H7 (cell line): ENCODE measurements at regions not wholly inside any gene's neighbourhood (a gene's known extent, or its start where the extent isn't known, plus 50 kb on each side); places are given as distances from the start of the nearest gene placed in this dataset.
"Not testable (repeated sequence)": the region's sequence is repeated elsewhere in the genome, so short reads cannot be mapped to it uniquely, and the experiment has no call there.

Experiments used
- DNase-seq: peaks from one replicate; pipeline ENCODE4 v3.0.0; 2012
- H3K27me3 ChIP-seq: 2 replicates; pipeline ENCODE4 v1.6.0; 2011; ENCODE audit warnings: mild to moderate bottlenecking, low read length; ENCODE audit not compliant: control insufficient read depth, insufficient read depth
- H3K36me3 ChIP-seq: replicated peaks from 2 replicates; pipeline ENCODE4 v1.5.1; 2011; ENCODE audit warnings: low read length; ENCODE audit not compliant: control insufficient read depth, insufficient read depth
- H3K4me3 ChIP-seq: 2 replicates; pipeline ENCODE4 v1.5.1; 2011; ENCODE audit warnings: low read depth, mild to moderate bottlenecking, control low read depth, low read length, moderate library complexity; ENCODE audit not compliant: insufficient read depth

DNA sequence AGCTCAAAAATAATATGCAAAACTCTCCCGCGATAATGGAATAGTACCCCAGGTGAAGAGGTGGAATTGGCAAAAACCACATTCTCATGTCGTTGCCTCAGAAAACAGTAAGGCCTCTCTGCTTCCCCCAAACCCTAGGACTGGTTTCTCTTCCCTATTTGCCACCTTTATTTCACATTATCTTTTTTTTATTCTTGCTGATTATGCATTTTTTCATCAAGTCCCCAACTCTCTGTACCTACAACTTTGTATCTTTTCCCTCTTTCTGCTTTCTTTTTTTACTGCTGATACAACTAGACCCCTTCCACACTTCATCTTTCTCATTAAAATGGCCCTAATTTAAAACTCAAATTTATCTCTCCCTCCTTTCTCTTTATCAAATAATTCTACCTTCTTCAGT is 1472.2 kb downstream of the SUCLG1 start:
- no peak for DNase-seq
- no peaks in the 10 kb centered on the region for H3K36me3 ChIP-seq
- no peak overlapping the region for H3K4me3 ChIP-seq
- no peaks in the 10 kb centered on the region for H3K27me3 ChIP-seq

DNA sequence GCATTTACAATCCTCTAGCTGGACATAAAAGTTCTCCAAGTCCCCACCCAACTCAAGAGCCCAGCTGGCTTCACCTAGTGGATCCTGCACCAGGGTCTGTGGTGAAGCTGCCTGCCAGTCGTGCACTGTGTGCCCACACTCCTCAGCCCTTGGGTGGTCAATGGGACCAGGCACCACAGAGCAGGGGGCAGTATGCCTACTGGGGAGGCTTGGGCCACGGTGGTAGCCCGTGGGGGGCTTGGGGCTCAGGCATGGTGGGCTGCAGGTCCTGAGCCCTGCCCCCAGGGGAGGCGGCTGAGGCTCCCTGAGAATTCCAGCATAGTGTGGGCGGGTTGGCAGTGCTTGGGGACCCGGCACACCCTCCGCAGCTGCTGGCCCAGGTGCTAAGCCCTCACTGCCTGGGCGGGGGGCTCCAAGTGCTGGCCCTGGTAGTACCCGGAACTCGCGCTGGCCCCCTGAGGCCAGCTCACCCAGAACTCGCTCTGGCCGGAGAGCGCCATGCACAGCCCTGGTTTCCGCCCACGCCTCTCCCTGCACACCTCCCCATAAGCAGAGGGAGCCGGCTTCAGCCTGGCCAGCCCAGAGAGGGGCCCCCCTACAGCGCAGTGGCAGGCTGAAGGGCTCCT is 1473.4 kb downstream of the SUCLG1 start:
- H3K4me3 ChIP-seq = no peak overlapping the region
- no peaks in the 10 kb centered on the region for H3K36me3 ChIP-seq
- DNase-seq = no peak

GRCh38 chr2:82968358-82968757 is 1490.7 kb downstream of the SUCLG1 start:
- Histone ChIP-seq H3K4me3 (no peak overlapping the region), H3K27me3 (no peaks in the 10 kb centered on the region), H3K36me3 (no peaks in the 10 kb centered on the region)
- DNase-seq = no peak

More for the DNA sequence above, 1473.4 kb downstream of the SUCLG1 start:
- no peaks in the 10 kb centered on the region for H3K27me3 ChIP-seq

GRCh38 chr2:82964341-82964740 is 1494.7 kb downstream of the SUCLG1 start:
- H3K4me3 ChIP-seq = no peak overlapping the region
- no peaks in the 10 kb centered on the region for H3K27me3 ChIP-seq
- H3K36me3 ChIP-seq = no peaks in the 10 kb centered on the region
- DNase-seq = no peak

DNA sequence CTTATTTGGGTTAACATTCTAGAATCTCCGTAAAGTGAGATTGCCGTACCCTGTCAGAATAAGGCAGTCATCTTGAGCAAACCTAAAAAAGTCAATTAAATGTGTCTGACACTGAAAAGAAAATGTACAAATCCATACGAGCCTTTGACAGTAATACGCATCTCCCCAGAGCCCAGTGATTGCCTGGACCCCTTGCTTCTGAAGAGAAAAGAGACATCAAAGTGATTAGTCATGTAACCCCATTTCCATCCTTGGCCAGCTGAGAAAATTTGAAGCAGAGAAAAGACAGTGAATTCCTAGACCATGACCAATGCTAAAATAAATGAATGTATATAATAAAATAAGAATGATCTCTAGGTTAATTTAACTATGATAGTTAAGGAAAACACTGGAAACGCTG is 1499.4 kb downstream of the SUCLG1 start:
- H3K27me3 ChIP-seq = no peaks in the 10 kb centered on the region
- no peak overlapping the region for H3K4me3 ChIP-seq
- H3K36me3 ChIP-seq = no peaks in the 10 kb centered on the region
- DNase-seq = no peak

DNA sequence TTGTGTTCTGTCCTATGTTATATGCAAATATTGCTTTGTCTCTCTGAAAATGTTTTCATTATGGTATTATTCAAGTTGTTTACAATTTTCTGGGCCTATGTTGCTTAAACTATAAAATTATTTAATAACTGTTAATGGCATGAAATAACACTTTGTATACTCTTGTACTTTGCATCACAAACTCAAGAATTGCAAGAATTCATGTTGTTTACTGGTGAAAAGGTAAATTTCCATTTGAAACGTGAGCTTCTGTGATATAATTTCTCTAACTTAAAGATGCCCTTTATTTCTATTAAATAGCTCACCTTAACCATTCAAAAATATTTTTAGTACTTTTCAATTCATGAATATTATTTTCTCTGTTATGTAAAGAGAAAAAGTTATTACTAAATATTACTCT is 1504.2 kb downstream of the SUCLG1 start:
- no peak for DNase-seq
- Histone ChIP-seq H3K4me3 (no peak overlapping the region), H3K27me3 (no peaks in the 10 kb centered on the region)

DNA sequence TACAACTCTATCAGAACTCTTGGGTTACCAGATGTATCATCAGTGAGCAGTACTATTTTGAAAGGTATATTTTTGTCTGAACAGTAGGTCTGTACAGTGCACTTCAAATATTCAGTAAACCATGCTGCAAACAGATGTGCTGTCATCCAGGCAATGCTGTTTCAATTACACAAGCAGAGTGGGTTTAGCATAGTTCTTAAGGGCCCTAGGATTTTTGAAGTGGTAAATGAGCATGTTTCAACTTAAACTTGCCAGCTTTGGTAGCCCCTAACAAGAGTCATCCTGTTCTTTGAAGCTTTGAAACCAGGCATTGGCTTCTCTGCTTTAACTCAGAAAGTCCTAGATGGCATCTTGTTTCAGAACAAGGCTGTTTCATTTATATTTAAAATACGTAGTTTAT is 1519.9 kb downstream of the SUCLG1 start:
- no peak for DNase-seq
- Histone ChIP-seq H3K4me3 (no peak overlapping the region), H3K27me3 (no peaks in the 10 kb centered on the region), H3K36me3 (no peaks in the 10 kb centered on the region)

More for the DNA sequence above, 1504.2 kb downstream of the SUCLG1 start:
- no peaks in the 10 kb centered on the region for H3K36me3 ChIP-seq

GRCh38 chr2:82938321-82938845 is 1520.7 kb downstream of the SUCLG1 start:
- H3K27me3 ChIP-seq, H3K4me3 ChIP-seq, H3K36me3 ChIP-seq, DNase-seq: not testable (repeated sequence)

GRCh38 chr2:82913566-82913965 is 1545.5 kb downstream of the SUCLG1 start:
- Histone ChIP-seq H3K36me3 (no peaks in the 10 kb centered on the region), H3K27me3 (no peaks in the 10 kb centered on the region)
- DNase-seq = no peak

GRCh38 chr2:82896117-82896516 is 1563.0 kb downstream of the SUCLG1 start:
- no peak overlapping the region for H3K4me3 ChIP-seq
- no peak for DNase-seq
- H3K36me3 ChIP-seq = no peaks in the 10 kb centered on the region
- H3K27me3 ChIP-seq = no peaks in the 10 kb centered on the region

More at GRCh38 chr2:82913566-82913965, 1545.5 kb downstream of the SUCLG1 start:
- H3K4me3 ChIP-seq = no peak overlapping the region

- H3K4me3 ChIP-seq = no peak overlapping the region
- no peak for DNase-seq
- no peaks in the 10 kb centered on the region for H3K27me3 ChIP-seq
- no peaks in the 10 kb centered on the region for H3K36me3 ChIP-seq
These were observed 1565.9 kb downstream of the SUCLG1 start for GRCh38 chr2:82893190-82893589.

DNA sequence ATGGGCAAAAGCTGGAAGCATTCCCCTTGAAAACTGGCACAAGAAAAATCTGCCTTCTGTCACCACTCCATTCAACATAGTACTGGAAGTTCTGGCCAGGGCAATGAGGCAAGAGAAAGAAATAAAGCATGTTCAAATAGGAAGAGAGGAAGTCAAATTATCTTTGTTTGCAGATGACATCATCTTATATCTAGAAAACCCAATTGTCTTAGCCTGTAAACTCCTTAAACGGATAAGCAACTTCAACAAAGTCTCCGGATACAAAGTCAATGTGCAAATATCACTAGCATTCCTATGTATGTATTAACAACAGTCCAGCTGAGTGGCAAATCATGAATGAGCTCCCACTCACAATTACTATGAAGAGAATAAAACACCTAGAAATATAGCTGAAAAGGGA is 1579.3 kb downstream of the SUCLG1 start:
- H3K36me3 ChIP-seq = no peaks in the 10 kb centered on the region
- no peaks in the 10 kb centered on the region for H3K27me3 ChIP-seq
- no peak for DNase-seq
- no peak overlapping the region for H3K4me3 ChIP-seq

DNA sequence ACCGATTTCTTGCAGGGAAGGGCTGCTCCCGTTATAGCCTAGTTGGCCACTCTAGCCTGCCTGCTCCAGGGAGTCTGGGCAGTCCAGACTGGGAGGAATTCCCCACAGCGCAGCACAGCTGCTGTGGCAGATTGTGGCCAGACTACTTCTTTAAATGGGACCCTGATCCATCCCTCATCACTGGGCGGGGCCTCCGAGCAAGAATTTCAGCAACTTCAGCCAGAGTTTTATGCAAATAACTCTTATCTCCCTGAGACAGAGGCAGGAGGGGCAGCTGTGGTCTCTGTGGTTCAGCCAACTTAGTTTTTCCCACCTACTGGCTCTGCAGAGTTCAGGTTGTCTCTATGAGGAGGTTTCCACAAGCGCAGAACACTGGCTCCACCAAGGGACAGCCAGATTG is 1583.2 kb downstream of the SUCLG1 start:
- Histone ChIP-seq H3K4me3 (no peak overlapping the region), H3K36me3 (no peaks in the 10 kb centered on the region), H3K27me3 (no peaks in the 10 kb centered on the region)
- no peak for DNase-seq

GRCh38 chr2:82857967-82858366 is 1601.1 kb downstream of the SUCLG1 start:
- Histone ChIP-seq H3K36me3 (no peaks in the 10 kb centered on the region), H3K4me3 (no peak overlapping the region), H3K27me3 (no peaks in the 10 kb centered on the region)
- DNase-seq = no peak

DNA sequence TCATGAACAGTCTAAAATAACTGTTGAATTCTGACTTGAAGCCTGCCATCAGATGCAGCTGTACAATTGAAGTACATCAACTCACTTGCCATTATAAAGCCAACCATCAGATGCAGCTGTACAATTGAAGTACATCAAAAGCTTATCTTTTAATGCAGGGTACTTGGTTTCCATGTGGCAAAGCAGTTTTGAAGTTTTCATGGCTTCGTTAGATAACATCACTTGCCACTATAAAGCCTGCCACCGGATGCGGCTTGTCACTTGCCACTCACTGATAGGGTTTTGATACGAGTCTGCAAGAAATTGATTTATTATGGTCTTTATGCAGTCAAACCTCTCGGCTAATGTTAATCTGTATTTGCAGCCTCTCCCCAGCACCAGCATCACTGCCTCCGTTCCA is 1605.8 kb downstream of the SUCLG1 start:
- DNase-seq = no peak
- Histone ChIP-seq H3K4me3 (no peak overlapping the region), H3K27me3 (no peaks in the 10 kb centered on the region), H3K36me3 (no peaks in the 10 kb centered on the region)

- Histone ChIP-seq H3K27me3 (no peaks in the 10 kb centered on the region), H3K36me3 (no peaks in the 10 kb centered on the region), H3K4me3 (no peak overlapping the region)
- DNase-seq = no peak
These were observed 1606.3 kb downstream of the SUCLG1 start for GRCh38 chr2:82852787-82853186.
